Fibroblast of upper back skin (primary cell): ENCODE measurements at regions not wholly inside any gene's neighbourhood (a gene's known extent, or its start where the extent isn't known, plus 50 kb on each side); places are given as distances from the start of the nearest gene placed in this dataset.
"Not testable (repeated sequence)": the region's sequence is repeated elsewhere in the genome, so short reads cannot be mapped to it uniquely, and the experiment has no call there.

ENCODE experiments used
- DNase-seq: peaks from one replicate; pipeline ENCODE4 v3.0.0-alpha.2; 2013

- no peak for DNase-seq
These were observed 127.0 kb downstream of the ZNF330 start for GRCh38 chr4:141347684-141348083.

GRCh38 chr4:141348125-141348524 lies 127.4 kb downstream of the ZNF330 start:
- no peak for DNase-seq

GRCh38 chr4:141348573-141348972 lies 127.9 kb downstream of the ZNF330 start:
- no peak for DNase-seq

- DNase-seq: no peak
These were observed 128.5 kb downstream of the ZNF330 start for GRCh38 chr4:141349236-141349635.

- DNase-seq: peak; percentile 94
These were observed 129.6 kb downstream of the ZNF330 start for GRCh38 chr4:141350122-141350905.

- no peak for DNase-seq
These were observed 131.6 kb downstream of the ZNF330 start for GRCh38 chr4:141352331-141352730.

GRCh38 chr4:141352909-141353525 lies 132.3 kb downstream of the ZNF330 start:
- DNase-seq: peak; percentile 93

- DNase-seq: no peak
These were observed 135.7 kb downstream of the ZNF330 start for GRCh38 chr4:141356321-141356962.

GRCh38 chr4:141356963-141357335 lies 136.3 kb downstream of the ZNF330 start:
- DNase-seq: no peak

- not testable (repeated sequence) for DNase-seq
These were observed 147.5 kb downstream of the ZNF330 start for GRCh38 chr4:141368241-141368640.

GRCh38 chr4:141371206-141371605 lies 150.5 kb downstream of the ZNF330 start:
- peak; percentile 42 for DNase-seq

- peak; percentile 92 for DNase-seq
These were observed 155.2 kb downstream of the ZNF330 start for GRCh38 chr4:141375855-141376254.

- DNase-seq: no peak
These were observed 156.1 kb downstream of the ZNF330 start for GRCh38 chr4:141376769-141377168.

GRCh38 chr4:141387299-141387698 lies 166.6 kb downstream of the ZNF330 start:
- DNase-seq: no peak

- peak; percentile 80 for DNase-seq
These were observed 167.8 kb downstream of the ZNF330 start for GRCh38 chr4:141388481-141388880.

GRCh38 chr4:141389649-141390048 lies 169.0 kb downstream of the ZNF330 start:
- DNase-seq: no peak

- no peak for DNase-seq
These were observed 169.9 kb downstream of the ZNF330 start for GRCh38 chr4:141390571-141390970.

GRCh38 chr4:141391293-141391692 lies 170.6 kb downstream of the ZNF330 start:
- no peak for DNase-seq

GRCh38 chr4:141391771-141392170 lies 171.1 kb downstream of the ZNF330 start:
- peak; percentile 58 for DNase-seq

GRCh38 chr4:141395246-141395830 lies 174.6 kb downstream of the ZNF330 start:
- no peak for DNase-seq

GRCh38 chr4:141395919-141396318 lies 175.2 kb downstream of the ZNF330 start:
- no peak for DNase-seq

GRCh38 chr4:141402712-141403111 lies 182.0 kb downstream of the ZNF330 start:
- no peak for DNase-seq

- no peak for DNase-seq
These were observed 183.1 kb downstream of the ZNF330 start for GRCh38 chr4:141403782-141404181.

- no peak for DNase-seq
These were observed 185.5 kb downstream of the ZNF330 start for GRCh38 chr4:141406237-141406636.
